OCI-LY1 (cell line): ENCODE measurements at regions not wholly inside any gene's neighbourhood (a gene's known extent, or its start where the extent isn't known, plus 50 kb on each side); places are given as distances from the start of the nearest gene placed in this dataset.

ENCODE experiments used
- H2AFZ ChIP-seq: fragments of 200-600 bp; sonication (generic), shearing (Covaris generic); 2 replicates; pipeline ENCODE4 v1.6.0; 2014; ENCODE audit warnings: antibody characterized with exemption, mild to moderate bottlenecking, low read length
- H3F3A ChIP-seq: fragments of 200-600 bp; sonication (generic), shearing (Covaris generic); 2 replicates; pipeline ENCODE4 v1.6.0; 2014; ENCODE audit warnings: mild to moderate bottlenecking, antibody characterized with exemption, low read length, moderate library complexity; ENCODE audit not compliant: insufficient read depth
- H3K27ac ChIP-seq: fragments of 200-600 bp; sonication (generic); 2 replicates; pipeline ENCODE4 v1.5.1; 2014; ENCODE audit warnings: low read length, mixed run types, mild to moderate bottlenecking, low read depth; ENCODE audit not compliant: poor library complexity, severe bottlenecking
- H3K27me3 ChIP-seq: fragments of 200-600 bp; sonication (generic); 2 replicates; pipeline ENCODE4 v1.6.0; 2014; ENCODE audit warnings: antibody characterized with exemption, mild to moderate bottlenecking, low read length, moderate library complexity; ENCODE audit not compliant: insufficient read depth
- H3K36me3 ChIP-seq: fragments of 200-600 bp; sonication (generic); 2 replicates; pipeline ENCODE4 v1.6.1; 2014; ENCODE audit warnings: mild to moderate bottlenecking, antibody characterized with exemption, low read length, moderate library complexity, mixed read lengths; ENCODE audit not compliant: insufficient read depth
- H3K4me1 ChIP-seq: fragments of 200-600 bp; sonication (generic); 2 replicates; pipeline ENCODE4 v1.5.1; 2014; ENCODE audit warnings: mild to moderate bottlenecking, low read length, moderate library complexity; ENCODE audit not compliant: insufficient read depth, severe bottlenecking
- H3K4me2 ChIP-seq: fragments of 200-600 bp; sonication (generic), shearing (Covaris generic); 2 replicates; pipeline ENCODE4 v1.6.1; 2014; ENCODE audit warnings: low read length
- H3K4me3 ChIP-seq: fragments of 200-600 bp; sonication (generic); 2 replicates; pipeline ENCODE4 v1.5.1; 2014; ENCODE audit warnings: low read length, low read depth, mild to moderate bottlenecking, mixed read lengths; ENCODE audit not compliant: poor library complexity, severe bottlenecking
- H3K79me2 ChIP-seq: fragments of 200-600 bp; shearing (Covaris generic); 2 replicates; pipeline ENCODE4 v1.6.1; 2016; ENCODE audit warnings: mixed run types, low read length, mixed read lengths; ENCODE audit not compliant: insufficient read depth
- H3K9ac ChIP-seq: fragments of 200-600 bp; sonication (generic), shearing (Covaris generic); 2 replicates; pipeline ENCODE4 v1.6.1; 2014; ENCODE audit warnings: mild to moderate bottlenecking, low read length, mixed read lengths
- H3K9me2 ChIP-seq: fragments of 200-600 bp; sonication (generic), shearing (Covaris generic); 2 replicates; pipeline ENCODE4 v1.6.1; 2014; ENCODE audit warnings: low read depth, mild to moderate bottlenecking, low read length, mixed read lengths
- H3K9me3 ChIP-seq: fragments of 200-600 bp; shearing (Covaris generic); 2 replicates; pipeline ENCODE4 v1.6.1; 2014; ENCODE audit warnings: low read length, mixed read lengths
- H4K20me1 ChIP-seq: fragments of 200-600 bp; sonication (generic), shearing (Covaris generic); 2 replicates; pipeline ENCODE4 v1.6.0; 2016; ENCODE audit warnings: mild to moderate bottlenecking, low read length; ENCODE audit not compliant: insufficient read depth
- EZH2 ChIP-seq: fragments of 200-600 bp; sonication (generic), shearing (Covaris generic); IDR thresholded peaks from 2 replicates; pipeline ENCODE4 v1.8.0; 2017; ENCODE audit warnings: borderline replicate concordance, mixed run types, mild to moderate bottlenecking, antibody characterized with exemption, low read length, moderate library complexity, mixed read lengths
- TF ChIP-seq, protein P1 (sequence below): fragments of 200-600 bp; sonication (generic), shearing (Covaris generic); IDR thresholded peaks from 2 replicates; pipeline ENCODE4 v1.5.1; 2017; ENCODE audit warnings: mild to moderate bottlenecking, antibody characterized with exemption, low read length, moderate library complexity, mixed read lengths

DNA sequence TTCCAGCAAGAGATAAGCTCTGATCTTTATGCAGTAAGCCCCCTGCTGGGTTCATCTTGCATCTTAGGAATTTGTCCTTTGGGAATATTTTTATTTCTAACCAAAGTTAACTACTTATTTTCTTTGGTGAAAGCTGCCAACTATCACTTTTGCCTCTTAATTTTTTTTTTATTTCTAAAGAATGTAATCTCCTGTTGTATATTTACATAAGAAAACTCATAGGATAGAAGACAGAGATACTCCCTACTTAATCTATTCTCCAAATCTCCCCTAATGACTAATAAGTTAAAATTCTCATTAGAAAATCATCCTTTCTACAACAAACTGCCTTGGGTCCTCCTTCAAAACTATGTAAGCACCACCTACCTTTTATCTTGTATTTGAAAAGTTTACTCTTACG, 612.2 kb upstream of the SLC39A10 start:
- Histone ChIP-seq H3K9me3 (no peaks in the 10 kb centered on the region), H2AFZ (no peak overlapping the region), H3F3A (no peaks in the 10 kb centered on the region), H3K36me3 (no peaks in the 10 kb centered on the region), H3K4me3 (no peak overlapping the region), H3K9me2 (no peaks in the 10 kb centered on the region), H3K4me2 (no peak overlapping the region), H3K79me2 (no peaks in the 10 kb centered on the region), H3K4me1 (no peaks in the 10 kb centered on the region), H3K9ac (no peak overlapping the region), H4K20me1 (no peaks in the 10 kb centered on the region), H3K27ac (no peak overlapping the region), H3K27me3 (no peaks in the 10 kb centered on the region)
- TF ChIP-seq EZH2: no peak
- TF ChIP-seq, protein P1, sequence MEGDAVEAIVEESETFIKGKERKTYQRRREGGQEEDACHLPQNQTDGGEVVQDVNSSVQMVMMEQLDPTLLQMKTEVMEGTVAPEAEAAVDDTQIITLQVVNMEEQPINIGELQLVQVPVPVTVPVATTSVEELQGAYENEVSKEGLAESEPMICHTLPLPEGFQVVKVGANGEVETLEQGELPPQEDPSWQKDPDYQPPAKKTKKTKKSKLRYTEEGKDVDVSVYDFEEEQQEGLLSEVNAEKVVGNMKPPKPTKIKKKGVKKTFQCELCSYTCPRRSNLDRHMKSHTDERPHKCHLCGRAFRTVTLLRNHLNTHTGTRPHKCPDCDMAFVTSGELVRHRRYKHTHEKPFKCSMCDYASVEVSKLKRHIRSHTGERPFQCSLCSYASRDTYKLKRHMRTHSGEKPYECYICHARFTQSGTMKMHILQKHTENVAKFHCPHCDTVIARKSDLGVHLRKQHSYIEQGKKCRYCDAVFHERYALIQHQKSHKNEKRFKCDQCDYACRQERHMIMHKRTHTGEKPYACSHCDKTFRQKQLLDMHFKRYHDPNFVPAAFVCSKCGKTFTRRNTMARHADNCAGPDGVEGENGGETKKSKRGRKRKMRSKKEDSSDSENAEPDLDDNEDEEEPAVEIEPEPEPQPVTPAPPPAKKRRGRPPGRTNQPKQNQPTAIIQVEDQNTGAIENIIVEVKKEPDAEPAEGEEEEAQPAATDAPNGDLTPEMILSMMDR: no peak

DNA sequence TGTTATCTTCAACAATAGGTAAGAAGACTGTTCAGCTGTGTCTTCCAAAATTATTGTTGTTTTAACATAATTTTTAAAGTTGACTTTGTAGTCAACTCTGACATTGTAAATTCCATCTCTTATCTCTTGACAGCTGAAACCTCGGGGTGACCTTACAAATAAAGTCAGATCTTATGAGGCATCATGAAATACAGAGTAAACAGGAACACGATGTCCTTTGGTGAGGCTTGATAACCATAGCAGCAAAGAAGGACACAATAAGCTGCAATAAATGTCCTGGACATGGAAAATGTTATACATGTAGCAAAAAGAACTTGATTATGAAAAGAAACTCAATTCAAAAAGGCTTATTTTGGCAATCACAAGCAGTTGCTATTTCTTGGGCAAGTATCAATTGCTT, 618.9 kb upstream of the SLC39A10 start:
- H2AFZ ChIP-seq: no peak overlapping the region
- no peak for TF ChIP-seq EZH2
- TF ChIP-seq, protein P1: no peak

DNA sequence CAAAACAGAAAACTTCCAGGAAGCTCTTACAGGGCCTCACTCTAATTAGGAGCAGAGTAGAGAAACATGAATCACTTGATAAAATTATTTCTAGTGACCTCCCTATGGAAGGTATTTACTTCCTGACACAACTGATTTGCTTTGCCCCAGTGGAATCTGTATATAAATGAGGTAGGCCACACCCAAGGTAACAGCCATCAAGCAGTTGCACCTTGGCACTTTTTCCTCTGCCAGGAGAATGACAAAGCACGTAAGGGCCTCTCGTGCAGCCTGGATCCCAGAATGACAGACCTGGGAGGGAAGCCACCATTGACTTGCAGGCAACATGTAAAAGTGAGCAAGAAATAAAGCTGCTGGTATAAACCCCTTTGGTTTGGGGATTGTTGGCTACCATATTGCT, 620.0 kb upstream of the SLC39A10 start:
- H3F3A ChIP-seq: no peaks in the 10 kb centered on the region
- TF ChIP-seq, protein P1: no peak
- no peak for TF ChIP-seq EZH2

More for the DNA sequence above, 618.9 kb upstream of the SLC39A10 start:
- Histone ChIP-seq H3K4me2 (no peak overlapping the region), H3K9me3 (no peaks in the 10 kb centered on the region), H3K9ac (no peak overlapping the region), H3K27me3 (no peaks in the 10 kb centered on the region), H4K20me1 (no peaks in the 10 kb centered on the region), H3F3A (no peaks in the 10 kb centered on the region), H3K36me3 (no peaks in the 10 kb centered on the region), H3K9me2 (no peaks in the 10 kb centered on the region), H3K4me1 (no peaks in the 10 kb centered on the region), H3K27ac (no peak overlapping the region), H3K79me2 (no peaks in the 10 kb centered on the region), H3K4me3 (no peak overlapping the region)

More for the DNA sequence above, 620.0 kb upstream of the SLC39A10 start:
- H3K27me3 ChIP-seq: no peaks in the 10 kb centered on the region
- H3K9me2 ChIP-seq: no peaks in the 10 kb centered on the region
- no peaks in the 10 kb centered on the region for H3K9me3 ChIP-seq
- H3K36me3 ChIP-seq: no peaks in the 10 kb centered on the region
- H3K4me3 ChIP-seq: no peak overlapping the region
- no peaks in the 10 kb centered on the region for H3K4me1 ChIP-seq
- no peaks in the 10 kb centered on the region for H3K79me2 ChIP-seq
- H3K9ac ChIP-seq: no peak overlapping the region
- no peak overlapping the region for H3K27ac ChIP-seq
- H3K4me2 ChIP-seq: no peak overlapping the region
- H4K20me1 ChIP-seq: no peaks in the 10 kb centered on the region
- H2AFZ ChIP-seq: no peak overlapping the region
